ENCODE measurements at regions not wholly inside any gene's neighbourhood (a gene's known extent, or its start where the extent isn't known, plus 50 kb on each side); places are given as distances from the start of the nearest gene placed in this dataset.
"Not testable (repeated sequence)": the region's sequence is repeated elsewhere in the genome, so short reads cannot be mapped to it uniquely, and the experiment has no call there.

DNA sequence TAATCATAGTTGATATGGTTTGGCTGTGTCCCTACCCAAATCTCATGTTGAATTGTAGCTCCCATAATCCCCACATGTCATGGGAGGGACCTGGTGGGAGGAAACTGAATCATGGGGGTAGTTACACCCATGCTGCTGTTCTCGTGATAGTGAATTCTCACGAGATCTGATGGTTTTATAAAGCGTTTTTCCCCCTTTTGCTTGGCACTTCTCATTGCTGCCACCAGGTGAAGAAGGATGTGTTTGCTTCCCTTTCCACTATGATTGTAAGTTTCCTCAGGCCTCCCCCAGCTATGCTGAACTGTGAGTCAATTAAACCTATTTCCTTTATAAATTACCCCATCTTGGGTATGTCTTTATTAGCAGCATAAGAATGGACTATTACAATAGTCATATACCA lies 86.0 kb upstream of the MID1 start:
- not testable (repeated sequence) for TF ChIP-seq CTCF (IDR thresholded peaks at IDR 0.05; ENCODE audit: low read depth, low read length, poor library complexity, severe bottlenecking); EZH2phosphoT487 (IDR thresholded peaks at IDR 0.05; ENCODE audit: borderline replicate concordance, low read length)

Measured in DOHH2 (cell line).